Liver (tissue), 8 donors: ENCODE measurements at regions not wholly inside any gene's neighbourhood (a gene's known extent, or its start where the extent isn't known, plus 50 kb on each side); places are given as distances from the start of the nearest gene placed in this dataset.
A peak's percentile ranks its signal among the peaks of the same experiment; 100 is the strongest.
"Not testable (repeated sequence)": the region's sequence is repeated elsewhere in the genome, so short reads cannot be mapped to it uniquely, and the experiment has no call there.

ENCODE experiments used
- DNase-seq: peaks from one replicate; pipeline ENCODE4 v3.0.0-alpha.2; 2017; ENCODE audit warnings: low spot score
- H3K27ac ChIP-seq, 2 donors: one replicate each; pipeline ENCODE4 v1.7.0; 2013; ENCODE audit warnings: inconsistent platforms in 2 of 2, low read length in 2 of 2, control low read depth in 1 of 2, low read depth in 1 of 2, mild to moderate bottlenecking in 1 of 2
- H3K27me3 ChIP-seq, 4 donors: one replicate each; pipeline versions ENCODE4 v1.6.1 to v1.7.0; 2013; ENCODE audit warnings: low read length in 3 of 4, inconsistent platforms in 1 of 4, mild to moderate bottlenecking in 1 of 4, moderate library complexity in 1 of 4; ENCODE audit not compliant: control insufficient read depth in 4 of 4, insufficient read depth in 4 of 4
- H3K36me3 ChIP-seq, 4 donors: one replicate each; pipeline versions ENCODE4 v1.6.1 to v1.7.0; 2013; ENCODE audit warnings: low read length in 3 of 4, mild to moderate bottlenecking in 3 of 4, low read depth in 1 of 4, moderate library complexity in 1 of 4; ENCODE audit not compliant: control insufficient read depth in 4 of 4, insufficient read depth in 3 of 4
- H3K4me1 ChIP-seq, 4 donors: one replicate each; pipeline versions ENCODE4 v1.6.1 to v1.7.0; 2013; ENCODE audit warnings: low read length in 3 of 4, mild to moderate bottlenecking in 3 of 4, moderate library complexity in 1 of 4; ENCODE audit not compliant: control insufficient read depth in 4 of 4, insufficient read depth in 4 of 4
- H3K4me3 ChIP-seq, 3 donors: one replicate each; pipeline versions ENCODE4 v1.6.1 to v1.7.0; 2013; ENCODE audit warnings: low read length in 3 of 3, control low read depth in 1 of 3, low read depth in 1 of 3, mild to moderate bottlenecking in 1 of 3
- H3K9ac ChIP-seq, 2 donors: one replicate each; pipeline ENCODE4 v1.7.0; 2013; ENCODE audit warnings: low read length in 2 of 2, mild to moderate bottlenecking in 2 of 2, moderate library complexity in 2 of 2, control low read depth in 1 of 2, low read depth in 1 of 2
- H3K9me3 ChIP-seq, 4 donors: one replicate each; pipeline versions ENCODE4 v1.6.1 to v1.7.0; 2013; ENCODE audit warnings: low read length in 3 of 4; ENCODE audit not compliant: control insufficient read depth in 4 of 4
- ATF3 ChIP-seq: IDR thresholded peaks from 2 replicates; pipeline ENCODE4 v1.6.1; 2016; ENCODE audit warnings: antibody characterized with exemption
- CTCF ChIP-seq: fragments of 150-350 bp; IDR thresholded peaks from 2 replicates; pipeline ENCODE4 v1.5.1; 2017; ENCODE audit warnings: improper control_type of control experiment, low read depth, low read length; ENCODE audit not compliant: missing input control
- EGR1 ChIP-seq, 2 donors: IDR thresholded peaks; 2 replicates each; pipeline ENCODE4 v1.6.1; 2016 to 2018; ENCODE audit warnings: antibody characterized with exemption in 2 of 2, low read depth in 2 of 2
- FOXA1 ChIP-seq: IDR thresholded peaks from 2 replicates; pipeline ENCODE4 v1.6.1; 2016; ENCODE audit warnings: antibody characterized with exemption
- FOXA2 ChIP-seq: IDR thresholded peaks from 2 replicates; pipeline ENCODE4 v1.6.1; 2016; ENCODE audit warnings: antibody characterized with exemption
- GABPA ChIP-seq, 2 donors: IDR thresholded peaks in 1 of 2; conservative IDR thresholded peaks in 1 of 2; 2 replicates each; pipeline ENCODE4 v1.6.1; 2016; ENCODE audit warnings: antibody characterized with exemption in 2 of 2, mild to moderate bottlenecking in 1 of 2, moderate library complexity in 1 of 2
- MAX ChIP-seq: IDR thresholded peaks from 2 replicates; pipeline ENCODE4 v1.6.1; 2016; ENCODE audit warnings: antibody characterized with exemption
- NR2F2 ChIP-seq: IDR thresholded peaks from 2 replicates; pipeline ENCODE4 v1.6.1; 2016; ENCODE audit warnings: antibody characterized with exemption
- RAD21 ChIP-seq, 2 donors: IDR thresholded peaks; 2 replicates each; pipeline ENCODE4 v1.6.1; 2016; ENCODE audit warnings: antibody characterized with exemption in 2 of 2, mild to moderate bottlenecking in 2 of 2
- REST ChIP-seq: IDR thresholded peaks from 2 replicates; pipeline ENCODE4 v1.6.1; 2016; ENCODE audit warnings: antibody characterized with exemption, mild to moderate bottlenecking
- RXRA ChIP-seq, 2 donors: IDR thresholded peaks; 2 replicates each; pipeline ENCODE4 v1.6.1; 2017 to 2018; ENCODE audit warnings: antibody characterized with exemption in 2 of 2, mild to moderate bottlenecking in 1 of 2
- SP1 ChIP-seq: IDR thresholded peaks from 2 replicates; pipeline ENCODE4 v1.6.1; 2018; ENCODE audit warnings: antibody characterized with exemption, mild to moderate bottlenecking
- TAF1 ChIP-seq: conservative IDR thresholded peaks from 2 replicates; pipeline ENCODE4 v1.6.1; 2016; ENCODE audit warnings: antibody characterized with exemption, mild to moderate bottlenecking
- YY1 ChIP-seq: IDR thresholded peaks from 2 replicates; pipeline ENCODE4 v1.6.1; 2016; ENCODE audit warnings: antibody characterized with exemption, mild to moderate bottlenecking
- ZBTB33 ChIP-seq: IDR thresholded peaks from 2 replicates; pipeline ENCODE4 v1.6.1; 2016; ENCODE audit warnings: antibody characterized with exemption
- WGBS: extraction: QIAGEN DNeasy Blood & Tissue Kit; methylation state at CpG from one replicate; pipeline ENCODE4 v1.1.7; 2013; 5-methylcytosine and 5-hydroxymethylcytosine counted together
- donor health status: healthy.
- donor health status: healthy.
- donor health status: healthy.
- donor health status: healthy.
- donor health status: healthy.

- TF ChIP-seq ATF3: no peak
- TF ChIP-seq FOXA1: no peak
- TF ChIP-seq FOXA2: no peak
- TF ChIP-seq CTCF: no peak
- TF ChIP-seq RXRA (IDR thresholded peaks at IDR 0.05): no peak
- no peak for TF ChIP-seq SP1
- no peak for TF ChIP-seq YY1
- no peak for TF ChIP-seq REST
- TF ChIP-seq EGR1 (IDR thresholded peaks at IDR 0.05; ENCODE audit: low read depth in 2 of 2): no peak
- TF ChIP-seq NR2F2: no peak
- WGBS: 62% methylated on average over 7 of the region's 7 CpGs
- DNase-seq: no peak
Measured at GRCh38 chr19:37309834-37310575, 60.9 kb upstream of the ZNF527 start.

GRCh38 chr19:37312531-37313334, 58.2 kb upstream of the ZNF527 start:
- not testable (repeated sequence) for H3K27ac ChIP-seq, DNase-seq, H3K4me1 ChIP-seq, H3K36me3 ChIP-seq, H3K27me3 ChIP-seq
- Histone ChIP-seq H3K4me3 (peak overlapping the region in 1 of 3 donors; percentile 35), H3K9me3 (peaks cover 9 to 40% (median 23%) of the 10 kb centered on the region in 4 donors), H3K9ac (peak overlapping the region in 1 of 2 donors; percentile 31)
- 6% methylated on average over 36 of the region's 37 CpGs for WGBS

More at GRCh38 chr19:37309834-37310575, 60.9 kb upstream of the ZNF527 start:
- H3K36me3 ChIP-seq: peaks cover 0 to 2% (median 0%) of the 10 kb centered on the region in 4 donors
- H3K9ac ChIP-seq: no peak overlapping the region
- H3K27me3 ChIP-seq: no peaks in the 10 kb centered on the region
- no peak overlapping the region for H3K4me3 ChIP-seq
- no peak overlapping the region for H3K27ac ChIP-seq
- peaks cover 22 to 52% (median 37%) of the 10 kb centered on the region in 4 donors for H3K9me3 ChIP-seq
- no peaks in the 10 kb centered on the region for H3K4me1 ChIP-seq

GRCh38 chr19:37313335-37313627, 57.6 kb upstream of the ZNF527 start:
- Histone ChIP-seq H3K27me3 (no peaks in the 10 kb centered on the region), H3K27ac (no peak overlapping the region), H3K36me3 (peaks cover 0 to 2% (median 0%) of the 10 kb centered on the region in 4 donors), H3K9ac (no peak overlapping the region), H3K4me3 (peak overlapping the region in 1 of 3 donors; percentile 2), H3K4me1 (no peaks in the 10 kb centered on the region), H3K9me3 (peaks cover 9 to 37% (median 22%) of the 10 kb centered on the region in 4 donors)
- WGBS: 89% methylated on average over 1 of the region's 1 CpG
- DNase-seq: no peak
- TF ChIP-seq YY1 (no peak), RAD21 (IDR thresholded peaks at IDR 0.05) (no peak), FOXA2 (no peak), FOXA1 (no peak), NR2F2 (no peak), ZBTB33 (no peak), CTCF (no peak), GABPA (IDR thresholded peaks at IDR 0.05 in 1 of 2, conservative IDR thresholded peaks at IDR 0.05 in 1 of 2) (no peak), MAX (no peak), ATF3 (no peak), TAF1 (no peak)
